A549 (cell line): ENCODE measurements at regions not wholly inside any gene's neighbourhood (a gene's known extent, or its start where the extent isn't known, plus 50 kb on each side); places are given as distances from the start of the nearest gene placed in this dataset.

Experiments
- CEBPB ChIP-seq, 2 experiments: fragments of >200 bp in 1 of 2; sonication (Bioruptor Twin) in 1 of 2; formaldehyde crosslinking in 1 of 2; IDR thresholded peaks; 2 replicates each; pipeline ENCODE4 v1.6.1; 2012 to 2016
- CHD2 ChIP-seq: fragments of 150-350 bp; IDR thresholded peaks from 2 replicates; pipeline ENCODE4 v1.6.1; 2014; ENCODE audit warnings: low read length; ENCODE audit not compliant: partially characterized antibody
- CHD4 ChIP-seq: fragments of 200-600 bp; sonication (generic); IDR thresholded peaks from 2 replicates; pipeline ENCODE4 v1.6.1; 2016; ENCODE audit warnings: antibody characterized with exemption, mild to moderate bottlenecking, borderline replicate concordance
- ESRRA ChIP-seq: fragments of 150-350 bp; IDR thresholded peaks from 2 replicates; pipeline ENCODE4 v1.6.1; 2014; ENCODE audit warnings: mild to moderate bottlenecking, low read length, borderline replicate concordance
- HEYL ChIP-seq: fragments of 250-450 bp; sonication (Bioruptor Pico); IDR thresholded peaks from 2 replicates; pipeline ENCODE4 v1.8.0; 2021; ENCODE audit warnings: mild to moderate bottlenecking, moderate library complexity
- KDM1A ChIP-seq: fragments of 200-600 bp; sonication (generic); IDR thresholded peaks from 2 replicates; pipeline ENCODE4 v1.6.1; 2016; ENCODE audit warnings: low read depth, mild to moderate bottlenecking
- POLR2A ChIP-seq: IDR thresholded peaks from 2 replicates; pipeline ENCODE4 v1.6.1; 2012; ENCODE audit warnings: mild to moderate bottlenecking, low read length
- RAD21 ChIP-seq, 2 experiments: fragments of >200 bp in 1 of 2; sonication (Bioruptor Twin) in 1 of 2; formaldehyde crosslinking in 1 of 2; IDR thresholded peaks in 1 of 2; conservative IDR thresholded peaks in 1 of 2; 2 replicates in 1 of 2; 3 replicates in 1 of 2; pipeline ENCODE4 v1.6.1; 2012 to 2018; ENCODE audit warnings: inconsistent platforms in 1 of 2
- RFX5 ChIP-seq: fragments of 450-650 bp; IDR thresholded peaks from 2 replicates; pipeline ENCODE4 v1.7.1; 2014; ENCODE audit warnings: antibody characterized with exemption, mild to moderate bottlenecking, moderate library complexity
- SREBF2 ChIP-seq: fragments of 450-650 bp; IDR thresholded peaks from 2 replicates; pipeline ENCODE4 v1.6.1; 2014; ENCODE audit warnings: mild to moderate bottlenecking, moderate library complexity
- TP53 ChIP-seq: fragments of 250-450 bp; sonication (Bioruptor Pico); IDR thresholded peaks from 2 replicates; pipeline ENCODE4 v1.5.0; 2021; ENCODE audit warnings: mild to moderate bottlenecking, moderate library complexity
- ZNF302 ChIP-seq: fragments of 250-450 bp; sonication (Bioruptor Pico); IDR thresholded peaks from 2 replicates; pipeline ENCODE4 v1.9.0; 2021; ENCODE audit warnings: inconsistent platforms, mild to moderate bottlenecking, moderate library complexity
- TF ChIP-seq, protein P1 (sequence below): fragments of >200 bp; sonication (Bioruptor Twin); formaldehyde crosslinking; IDR thresholded peaks from 3 replicates; pipeline ENCODE4 v1.5.1; 2016
- TF ChIP-seq, protein P2 (sequence below): IDR thresholded peaks from 2 replicates; pipeline ENCODE4 v1.6.1; 2012

DNA sequence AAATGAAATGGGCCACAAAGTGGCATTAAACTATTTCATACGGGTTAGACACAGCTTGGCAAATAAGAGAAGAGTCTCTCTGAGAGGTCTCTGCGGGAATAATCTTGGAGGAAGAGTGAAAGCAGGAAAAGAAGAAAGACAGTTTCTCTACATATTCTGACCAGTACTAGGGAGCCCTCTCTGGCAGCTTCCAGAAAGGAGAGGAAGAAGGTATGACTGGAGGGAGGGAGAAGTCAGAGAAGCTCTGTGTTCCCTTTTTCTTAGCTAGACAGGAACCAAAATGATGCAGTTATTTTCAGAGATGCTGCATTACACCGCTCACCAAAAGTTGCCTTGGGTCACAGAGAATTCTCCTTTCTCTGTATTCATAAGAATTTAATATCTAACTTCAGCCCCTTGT lies 382.1 kb downstream of the KCNA4 start:
- TF ChIP-seq ZNF302 (no peak), RAD21 (conservative IDR thresholded peaks at IDR 0.05 in 1 of 2, IDR thresholded peaks at IDR 0.05 in 1 of 2) (no peak), CEBPB (IDR thresholded peaks at IDR 0.05) (no peak), POLR2A (no peak), KDM1A (no peak), RFX5 (no peak), CHD4 (no peak), ESRRA (no peak), TP53 (CRISPR knock-in tag) (no peak), HEYL (CRISPR knock-in tag) (no peak), CHD2 (no peak), SREBF2 (no peak)
- TF ChIP-seq, protein P1, sequence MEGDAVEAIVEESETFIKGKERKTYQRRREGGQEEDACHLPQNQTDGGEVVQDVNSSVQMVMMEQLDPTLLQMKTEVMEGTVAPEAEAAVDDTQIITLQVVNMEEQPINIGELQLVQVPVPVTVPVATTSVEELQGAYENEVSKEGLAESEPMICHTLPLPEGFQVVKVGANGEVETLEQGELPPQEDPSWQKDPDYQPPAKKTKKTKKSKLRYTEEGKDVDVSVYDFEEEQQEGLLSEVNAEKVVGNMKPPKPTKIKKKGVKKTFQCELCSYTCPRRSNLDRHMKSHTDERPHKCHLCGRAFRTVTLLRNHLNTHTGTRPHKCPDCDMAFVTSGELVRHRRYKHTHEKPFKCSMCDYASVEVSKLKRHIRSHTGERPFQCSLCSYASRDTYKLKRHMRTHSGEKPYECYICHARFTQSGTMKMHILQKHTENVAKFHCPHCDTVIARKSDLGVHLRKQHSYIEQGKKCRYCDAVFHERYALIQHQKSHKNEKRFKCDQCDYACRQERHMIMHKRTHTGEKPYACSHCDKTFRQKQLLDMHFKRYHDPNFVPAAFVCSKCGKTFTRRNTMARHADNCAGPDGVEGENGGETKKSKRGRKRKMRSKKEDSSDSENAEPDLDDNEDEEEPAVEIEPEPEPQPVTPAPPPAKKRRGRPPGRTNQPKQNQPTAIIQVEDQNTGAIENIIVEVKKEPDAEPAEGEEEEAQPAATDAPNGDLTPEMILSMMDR: no peak
- TF ChIP-seq, protein P2, sequence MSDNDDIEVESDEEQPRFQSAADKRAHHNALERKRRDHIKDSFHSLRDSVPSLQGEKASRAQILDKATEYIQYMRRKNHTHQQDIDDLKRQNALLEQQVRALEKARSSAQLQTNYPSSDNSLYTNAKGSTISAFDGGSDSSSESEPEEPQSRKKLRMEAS: no peak
